HepG2 (cell line): ENCODE measurements at regions not wholly inside any gene's neighbourhood (a gene's known extent, or its start where the extent isn't known, plus 50 kb on each side); places are given as distances from the start of the nearest gene placed in this dataset.

Experiments
- BCL3 ChIP-seq: sonication (generic); formaldehyde crosslinking; IDR thresholded peaks from 2 replicates; pipeline ENCODE4 v1.5.1; 2020; ENCODE audit warnings: mild to moderate bottlenecking, missing genetic modification reagents, moderate library complexity
- CEBPB ChIP-seq: IDR thresholded peaks from 2 replicates; pipeline ENCODE4 v1.6.1; 2011; ENCODE audit warnings: low read depth, low read length, improper control_type of control experiment, borderline replicate concordance
- CEBPG ChIP-seq: IDR thresholded peaks from 2 replicates; pipeline ENCODE4 v1.6.1; 2016
- CREM ChIP-seq, 2 experiments: sonication (generic) in 1 of 2; formaldehyde crosslinking in 1 of 2; IDR thresholded peaks; 2 replicates each; pipeline versions ENCODE4 v1.4.0 to v1.6.1; 2016 to 2020; ENCODE audit warnings: antibody characterized with exemption in 1 of 2, mild to moderate bottlenecking in 1 of 2, missing genetic modification reagents in 1 of 2
- HOXA9 ChIP-seq: sonication (generic); formaldehyde crosslinking; IDR thresholded peaks from 2 replicates; pipeline ENCODE4 v1.8.1; 2022; ENCODE audit warnings: missing genetic modification reagents, mild to moderate bottlenecking, moderate library complexity, borderline replicate concordance
- MAFF ChIP-seq: IDR thresholded peaks from 2 replicates; pipeline ENCODE4 v1.6.1; 2011; ENCODE audit warnings: low read depth, low read length, improper control_type of control experiment
- MXD4 ChIP-seq: IDR thresholded peaks from 2 replicates; pipeline ENCODE4 v1.6.1; 2016; ENCODE audit warnings: mild to moderate bottlenecking, missing biosample characterization, missing genetic modification reagents
- NFAT5 ChIP-seq: sonication (generic); formaldehyde crosslinking; IDR thresholded peaks from 2 replicates; pipeline ENCODE4 v1.4.0; 2020; ENCODE audit warnings: missing genetic modification reagents
- NR2F2 ChIP-seq: IDR thresholded peaks from 2 replicates; pipeline ENCODE4 v1.6.1; 2012; ENCODE audit warnings: low read depth, inconsistent platforms, borderline replicate concordance
- NRL ChIP-seq: sonication (generic); formaldehyde crosslinking; IDR thresholded peaks from 2 replicates; pipeline ENCODE4 v1.5.0; 2020; ENCODE audit warnings: missing genetic modification reagents, mild to moderate bottlenecking, moderate library complexity, borderline replicate concordance
- PAWR ChIP-seq: sonication (generic); formaldehyde crosslinking; IDR thresholded peaks from 2 replicates; pipeline ENCODE4 v1.4.0; 2020; ENCODE audit warnings: missing genetic modification reagents, mild to moderate bottlenecking, borderline replicate concordance
- SRSF9 ChIP-seq: fragments of 200-400 bp; formaldehyde crosslinking; IDR thresholded peaks from 2 replicates; pipeline ENCODE4 v1.6.1; 2018; ENCODE audit warnings: borderline replicate concordance, mild to moderate bottlenecking, low read depth, low read length; ENCODE audit not compliant: insufficient read depth, poor library complexity, severe bottlenecking
- TBX2 ChIP-seq: sonication (generic); formaldehyde crosslinking; IDR thresholded peaks from 2 replicates; pipeline ENCODE4 v1.5.0; 2020; ENCODE audit warnings: missing genetic modification reagents, mild to moderate bottlenecking, borderline replicate concordance
- TMF1 ChIP-seq: sonication (generic); formaldehyde crosslinking; IDR thresholded peaks from 2 replicates; pipeline ENCODE4 v1.8.1; 2022; ENCODE audit warnings: low read depth, missing genetic modification reagents
- YY1 ChIP-seq: IDR thresholded peaks from 2 replicates; pipeline ENCODE4 v1.6.1; 2011; ENCODE audit warnings: low read length, low read depth, moderate library complexity, mild to moderate bottlenecking; ENCODE audit not compliant: insufficient read depth, insufficient replicate concordance
- ZFP36L2 ChIP-seq: sonication (generic); formaldehyde crosslinking; IDR thresholded peaks from 2 replicates; pipeline ENCODE4 v1.4.0; 2020; ENCODE audit warnings: missing genetic modification reagents
- ZFP82 ChIP-seq: sonication (generic); formaldehyde crosslinking; IDR thresholded peaks from 2 replicates; pipeline ENCODE4 v1.5.1; 2020; ENCODE audit warnings: mild to moderate bottlenecking, missing genetic modification reagents, borderline replicate concordance
- ZNF251 ChIP-seq: sonication (generic); formaldehyde crosslinking; IDR thresholded peaks from 2 replicates; pipeline ENCODE4 v1.9.0; 2021; ENCODE audit warnings: mild to moderate bottlenecking, missing genetic modification reagents
- ZNF260 ChIP-seq: sonication (generic); formaldehyde crosslinking; IDR thresholded peaks from 2 replicates; pipeline ENCODE4 v1.4.0; 2020; ENCODE audit warnings: missing genetic modification reagents, low read depth, mild to moderate bottlenecking, borderline replicate concordance
- ZNF589 ChIP-seq: sonication (generic); formaldehyde crosslinking; conservative IDR thresholded peaks from 2 replicates; pipeline ENCODE4 v1.8.0; 2022; ENCODE audit warnings: mild to moderate bottlenecking, moderate library complexity, missing genetic modification reagents
- ZNF720 ChIP-seq: sonication (generic); formaldehyde crosslinking; IDR thresholded peaks from 2 replicates; pipeline ENCODE4 v1.4.0; 2020; ENCODE audit warnings: missing genetic modification reagents
- TF ChIP-seq, protein P1 (sequence below): sonication (generic); formaldehyde crosslinking; IDR thresholded peaks from 2 replicates; pipeline ENCODE4 v1.8.0; 2022; ENCODE audit warnings: missing genetic modification reagents, low read depth, mild to moderate bottlenecking, borderline replicate concordance

DNA sequence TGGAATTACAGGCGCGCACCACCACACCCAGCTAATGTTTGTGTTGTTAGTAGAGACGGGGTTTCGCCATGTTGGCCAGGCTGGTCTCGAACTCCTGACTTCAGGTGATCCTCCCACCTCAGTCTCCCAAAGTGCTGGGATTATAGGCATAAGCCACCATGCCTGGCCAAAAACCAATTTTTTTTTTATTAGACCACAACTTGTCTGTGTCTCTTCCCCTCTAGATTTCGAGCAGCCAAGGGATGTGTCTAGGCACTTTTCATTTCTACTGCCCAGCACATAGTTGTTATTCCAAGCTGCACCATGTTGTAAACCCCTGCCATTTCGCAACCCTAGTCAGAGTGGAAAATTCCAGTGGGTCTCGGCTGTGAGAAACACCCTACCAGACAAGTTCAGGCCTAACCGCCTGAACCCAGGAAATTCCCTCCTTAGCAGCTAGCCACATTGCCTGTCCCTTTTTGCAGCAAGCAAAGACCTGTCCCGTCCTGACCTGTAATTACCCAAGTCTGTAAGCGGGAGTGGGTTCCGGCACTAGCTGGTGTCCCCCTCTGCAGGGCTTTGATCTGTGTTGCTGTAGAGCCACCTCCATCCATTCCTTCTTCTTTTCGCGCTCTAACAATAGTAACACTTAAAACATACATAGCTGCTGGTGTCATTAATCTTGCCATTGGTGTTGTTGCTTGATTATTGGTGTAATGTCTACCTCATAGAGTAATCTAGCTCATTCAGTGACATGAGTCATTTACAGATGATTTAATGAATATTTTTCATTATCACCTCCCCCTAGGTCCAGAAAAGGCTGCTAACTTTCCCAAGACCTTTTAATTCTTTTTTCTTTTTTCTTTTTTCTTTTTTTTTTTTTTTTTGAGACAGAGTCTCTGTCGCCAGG is 77.3 kb upstream of the ATF7IP2 start (continued):
- no peak for TF ChIP-seq ZNF260 (CRISPR knock-in tag)
- TF ChIP-seq CEBPG (CRISPR knock-in tag), result peak; percentile 96
- TF ChIP-seq HOXA9 (CRISPR knock-in tag), result no peak
- TF ChIP-seq TMF1, result no peak
- TF ChIP-seq MAFF, result no peak
- 0 out of 2 replicates have a peak, but pooled peaks have one; percentile 43 for TF ChIP-seq NRL (CRISPR knock-in tag)
- TF ChIP-seq TBX2 (CRISPR knock-in tag), result 0 out of 2 replicates have a peak, but pooled peaks have one; percentile 59
- TF ChIP-seq ZFP82, result no peak
- peak; percentile 86; the same call in 1 of the 2 replicates for TF ChIP-seq ZNF251 (CRISPR knock-in tag)
- 0 out of 2 replicates have a peak, but pooled peaks have one; percentile 50 for TF ChIP-seq BCL3 (CRISPR knock-in tag)
- peak; percentile 16; the same call in 1 of the 2 replicates for TF ChIP-seq CREM (IDR thresholded peaks at IDR 0.05)
- no peak for TF ChIP-seq CREM (CRISPR knock-in tag; IDR thresholded peaks at IDR 0.05)
- TF ChIP-seq NFAT5 (CRISPR knock-in tag), result peak; percentile 92
- TF ChIP-seq ZFP36L2 (CRISPR knock-in tag), result no peak
- TF ChIP-seq, protein P1, sequence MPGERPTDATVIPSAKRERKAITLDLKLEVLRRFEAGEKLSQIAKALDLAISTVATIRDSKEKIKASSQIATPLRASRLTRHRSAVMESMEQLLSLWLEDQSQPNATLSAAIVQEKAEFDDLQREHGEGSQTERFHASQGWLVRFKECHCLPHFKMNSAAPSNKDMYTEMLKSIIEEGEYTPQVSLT (CRISPR knock-in tag), result no peak
- TF ChIP-seq CEBPB, result peak; percentile 99
- TF ChIP-seq SRSF9, result no peak
- no peak for TF ChIP-seq NR2F2
- TF ChIP-seq ZNF589, result no peak
- TF ChIP-seq YY1, result peak; percentile 26
- 0 out of 2 replicates have a peak, but pooled peaks have one; percentile 22 for TF ChIP-seq MXD4 (CRISPR knock-in tag)
- 0 out of 2 replicates have a peak, but pooled peaks have one; percentile 69 for TF ChIP-seq PAWR (CRISPR knock-in tag)
- no peak for TF ChIP-seq ZNF720
